ENCODE measurements at regions not wholly inside any gene's neighbourhood (a gene's known extent, or its start where the extent isn't known, plus 50 kb on each side); places are given as distances from the start of the nearest gene placed in this dataset.

DNA sequence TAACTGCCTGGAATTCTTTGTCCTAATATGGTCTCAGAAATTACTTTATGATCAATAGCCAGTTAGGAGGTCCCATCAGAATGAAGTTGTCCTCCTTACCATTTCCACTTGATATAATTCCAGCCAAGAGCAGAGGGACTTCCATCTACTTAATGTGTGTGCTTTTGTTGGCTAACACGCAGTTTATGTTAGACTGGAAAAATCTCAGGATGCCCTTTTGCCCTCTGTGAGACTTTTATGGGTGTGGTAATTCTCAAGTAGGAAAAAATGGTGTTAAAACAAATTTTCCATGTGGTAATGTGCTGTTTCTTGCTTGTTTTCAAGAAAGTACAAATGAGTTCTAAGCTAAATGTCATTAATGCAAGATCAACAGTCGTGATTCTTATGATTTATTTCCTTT lies 327.1 kb downstream of the MTRR start:
- Histone ChIP-seq H3K4me3 (no peak overlapping the region), H3K27me3 (replicated peaks; ENCODE audit: insufficient read depth) (no peaks in the 10 kb centered on the region), H3K4me1 (replicated peaks) (no peaks in the 10 kb centered on the region), H3K27ac (no peak overlapping the region), H3K36me3 (no peaks in the 10 kb centered on the region), H3K9me3 (no peaks in the 10 kb centered on the region)
- no peak for DNase-seq (ENCODE audit: low spot score)
- WGBS, result 47% methylated on average over 2 of the region's 2 CpGs
- intact Hi-C loops (cut with DNase I), result no loop called here
- TF ChIP-seq, protein P1, sequence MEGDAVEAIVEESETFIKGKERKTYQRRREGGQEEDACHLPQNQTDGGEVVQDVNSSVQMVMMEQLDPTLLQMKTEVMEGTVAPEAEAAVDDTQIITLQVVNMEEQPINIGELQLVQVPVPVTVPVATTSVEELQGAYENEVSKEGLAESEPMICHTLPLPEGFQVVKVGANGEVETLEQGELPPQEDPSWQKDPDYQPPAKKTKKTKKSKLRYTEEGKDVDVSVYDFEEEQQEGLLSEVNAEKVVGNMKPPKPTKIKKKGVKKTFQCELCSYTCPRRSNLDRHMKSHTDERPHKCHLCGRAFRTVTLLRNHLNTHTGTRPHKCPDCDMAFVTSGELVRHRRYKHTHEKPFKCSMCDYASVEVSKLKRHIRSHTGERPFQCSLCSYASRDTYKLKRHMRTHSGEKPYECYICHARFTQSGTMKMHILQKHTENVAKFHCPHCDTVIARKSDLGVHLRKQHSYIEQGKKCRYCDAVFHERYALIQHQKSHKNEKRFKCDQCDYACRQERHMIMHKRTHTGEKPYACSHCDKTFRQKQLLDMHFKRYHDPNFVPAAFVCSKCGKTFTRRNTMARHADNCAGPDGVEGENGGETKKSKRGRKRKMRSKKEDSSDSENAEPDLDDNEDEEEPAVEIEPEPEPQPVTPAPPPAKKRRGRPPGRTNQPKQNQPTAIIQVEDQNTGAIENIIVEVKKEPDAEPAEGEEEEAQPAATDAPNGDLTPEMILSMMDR (IDR thresholded peaks at IDR 0.05), result no peak
- TF ChIP-seq POLR2AphosphoS5 (IDR thresholded peaks at IDR 0.05) (no peak), POLR2A (IDR thresholded peaks at IDR 0.05) (no peak)

DNA sequence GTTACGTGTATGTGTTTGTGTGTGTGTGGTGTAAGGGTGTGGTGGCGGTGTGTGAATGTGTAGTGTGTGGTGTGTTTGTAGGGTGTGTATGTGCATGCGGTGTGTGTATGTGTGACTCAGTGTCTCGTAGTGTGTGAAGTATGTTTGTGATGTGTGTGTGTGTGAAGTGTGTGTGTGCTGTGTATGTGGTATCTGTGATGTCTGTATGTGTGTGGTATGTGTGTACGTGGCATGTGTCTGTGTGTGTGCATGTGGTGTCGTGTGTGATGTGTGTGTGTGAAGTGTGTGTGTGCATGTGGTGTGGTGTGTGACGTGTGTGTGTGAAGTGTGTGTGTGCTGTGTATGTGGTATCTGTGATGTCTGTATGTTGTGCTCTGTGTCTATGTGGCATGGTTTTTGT lies 339.4 kb downstream of the MTRR start:
- no peak for DNase-seq (ENCODE audit: low spot score)
- intact Hi-C loops (cut with DNase I), result no loop called here
- Histone ChIP-seq H3K36me3 (no peaks in the 10 kb centered on the region), H3K9me3 (no peaks in the 10 kb centered on the region), H3K4me1 (replicated peaks) (no peaks in the 10 kb centered on the region), H3K27ac (no peak overlapping the region), H3K4me3 (no peak overlapping the region), H3K27me3 (replicated peaks; ENCODE audit: insufficient read depth) (no peaks in the 10 kb centered on the region)
- WGBS, result 93% methylated on average over 7 of the region's 7 CpGs
- TF ChIP-seq POLR2AphosphoS5 (IDR thresholded peaks at IDR 0.05) (no peak), POLR2A (IDR thresholded peaks at IDR 0.05) (no peak)
- TF ChIP-seq, protein P1 (IDR thresholded peaks at IDR 0.05), result no peak

DNA sequence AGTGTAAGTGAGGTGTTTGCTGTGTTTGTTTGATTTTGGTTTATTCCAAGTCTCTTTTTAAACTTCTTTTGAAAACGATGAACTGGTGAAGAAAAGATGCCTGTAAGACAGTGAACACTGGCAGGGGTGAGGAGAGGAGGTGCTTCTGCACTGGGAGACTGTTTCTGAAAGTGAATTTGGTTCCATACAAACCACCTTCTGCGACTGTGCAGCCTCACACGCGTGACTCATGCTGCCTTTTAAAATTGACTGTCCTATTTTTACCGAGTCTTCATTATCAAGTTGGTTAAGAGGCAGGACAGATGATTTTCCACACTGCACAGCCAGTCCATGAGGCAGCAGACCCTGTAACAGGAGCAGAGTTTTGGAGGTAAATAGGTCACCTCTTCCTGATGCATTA lies 340.6 kb downstream of the MTRR start:
- Histone ChIP-seq H3K4me3 (no peak overlapping the region), H3K36me3 (no peaks in the 10 kb centered on the region), H3K9me3 (no peaks in the 10 kb centered on the region), H3K27me3 (replicated peaks; ENCODE audit: insufficient read depth) (no peaks in the 10 kb centered on the region), H3K27ac (no peak overlapping the region), H3K4me1 (replicated peaks) (no peaks in the 10 kb centered on the region)
- intact Hi-C loops (cut with DNase I), result no loop called here
- WGBS, result 73% methylated on average over 5 of the region's 5 CpGs
- TF ChIP-seq, protein P1 (IDR thresholded peaks at IDR 0.05), result no peak
- TF ChIP-seq POLR2A (IDR thresholded peaks at IDR 0.05) (no peak), POLR2AphosphoS5 (IDR thresholded peaks at IDR 0.05) (no peak)
- DNase-seq (ENCODE audit: low spot score), result no peak

- intact Hi-C loops (cut with DNase I), result no loop called here
- Histone ChIP-seq H3K36me3 (no peaks in the 10 kb centered on the region), H3K9me3 (no peaks in the 10 kb centered on the region), H3K27me3 (replicated peaks; ENCODE audit: insufficient read depth) (peaks cover 1% of the 10 kb centered on the region), H3K4me3 (no peak overlapping the region), H3K4me1 (replicated peaks) (no peaks in the 10 kb centered on the region), H3K27ac (no peak overlapping the region)
- no peak for TF ChIP-seq POLR2AphosphoS5 (IDR thresholded peaks at IDR 0.05)
- no peak for TF ChIP-seq POLR2A (IDR thresholded peaks at IDR 0.05)
- TF ChIP-seq, protein P1 (IDR thresholded peaks at IDR 0.05), result no peak
- 66% methylated on average over 7 of the region's 7 CpGs for WGBS
- DNase-seq (ENCODE audit: low spot score), result no peak
Observed at GRCh38 chr5:8213701-8214240, 344.8 kb downstream of the MTRR start.

DNA sequence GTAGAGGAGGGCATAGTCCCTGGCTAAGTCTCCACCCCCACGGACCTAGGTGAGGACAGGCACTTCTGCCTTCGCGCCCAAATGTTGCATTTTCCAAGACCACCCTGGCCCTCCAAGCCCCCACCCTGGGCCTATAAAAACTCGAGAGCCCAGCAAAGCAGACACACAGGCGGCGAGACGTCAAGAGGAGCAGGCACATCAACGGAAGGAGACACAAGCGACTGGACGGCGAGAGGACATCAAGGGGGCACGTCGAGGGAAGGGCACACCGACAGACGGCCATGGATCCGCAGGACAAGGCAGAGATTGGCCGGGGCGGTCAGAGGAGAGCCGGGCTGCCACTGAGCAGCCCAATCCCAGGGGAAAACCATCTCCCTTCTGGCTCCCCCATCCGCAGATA lies 348.0 kb downstream of the MTRR start:
- Histone ChIP-seq H3K27me3 (replicated peaks; ENCODE audit: insufficient read depth) (peaks cover 4% of the 10 kb centered on the region), H3K36me3 (no peaks in the 10 kb centered on the region), H3K27ac (no peak overlapping the region), H3K4me1 (replicated peaks) (no peaks in the 10 kb centered on the region), H3K9me3 (no peaks in the 10 kb centered on the region), H3K4me3 (no peak overlapping the region)
- DNase-seq (ENCODE audit: low spot score), result no peak
- TF ChIP-seq POLR2A (IDR thresholded peaks at IDR 0.05), result no peak
- TF ChIP-seq, protein P1 (IDR thresholded peaks at IDR 0.05), result no peak
- no peak for TF ChIP-seq POLR2AphosphoS5 (IDR thresholded peaks at IDR 0.05)
- intact Hi-C loops (cut with DNase I), result no loop called here
- 90% methylated on average over 20 of the region's 20 CpGs for WGBS
